Naive B cell (primary cell): ENCODE measurements at regions not wholly inside any gene's neighbourhood (a gene's known extent, or its start where the extent isn't known, plus 50 kb on each side); places are given as distances from the start of the nearest gene placed in this dataset.

Experiments used
- ATAC-seq, 2 donors: fragments of 150-1000 bp; cut with Tn5 transposase; 2 replicates each; pipeline ENCODE4 v1.10.0; 2021; ENCODE audit warnings: low read depth in 2 of 2, mild to moderate bottlenecking in 2 of 2, moderate library complexity in 2 of 2
- DNase-seq: peaks from one replicate; pipeline ENCODE4 v3.0.0; 2022
- H3K27ac Mint-ChIP-seq, 6 donors: one replicate each; pipeline ENCODE4 v1.8.0; 2020 to 2022; ENCODE audit warnings: mild to moderate bottlenecking in 6 of 6, mixed read lengths in 6 of 6, moderate library complexity in 5 of 6, inconsistent platforms in 2 of 6
- H3K27me3 Mint-ChIP-seq, 3 donors: one replicate each; pipeline ENCODE4 v1.8.0; 2021 to 2022; ENCODE audit warnings: mixed read lengths in 3 of 3, mild to moderate bottlenecking in 1 of 3
- H3K36me3 Mint-ChIP-seq, 2 donors: one replicate each; pipeline ENCODE4 v1.8.0; 2020 to 2022; ENCODE audit warnings: mixed read lengths in 2 of 2, inconsistent platforms in 1 of 2, mild to moderate bottlenecking in 1 of 2
- H3K4me1 Mint-ChIP-seq, 3 donors: one replicate each; pipeline ENCODE4 v1.8.0; 2020 to 2022; ENCODE audit warnings: mixed read lengths in 3 of 3, inconsistent platforms in 1 of 3, mild to moderate bottlenecking in 1 of 3, moderate library complexity in 1 of 3
- H3K4me3 Mint-ChIP-seq, 8 donors: one replicate each; pipeline ENCODE4 v1.8.0; 2020 to 2022; ENCODE audit warnings: mild to moderate bottlenecking in 8 of 8, mixed read lengths in 8 of 8, moderate library complexity in 8 of 8, inconsistent platforms in 2 of 8
- H3K9me3 Mint-ChIP-seq, 7 donors: one replicate each; pipeline ENCODE4 v1.8.0; 2020 to 2022; ENCODE audit warnings: mixed read lengths in 7 of 7, mild to moderate bottlenecking in 5 of 7, inconsistent platforms in 2 of 7, moderate library complexity in 1 of 7

- no peak overlapping the region for H3K27ac Mint-ChIP-seq
- DNase-seq = no peak
Measured at GRCh38 chr2:234326694-234327093, 170.2 kb downstream of the ARL4C start.

GRCh38 chr2:234324116-234324515, 172.8 kb downstream of the ARL4C start:
- Mint-ChIP-seq H3K36me3 (peaks cover 4 to 5% of the 10 kb centered on the region in 2 donors), H3K27ac (peak overlapping the region in 3 of 6 donors; percentile 14 to 79 (median 31)), H3K4me3 (no peak overlapping the region), H3K9me3 (peaks cover 0 to 10% (median 0%) of the 10 kb centered on the region in 7 donors), H3K4me1 (peaks cover 0 to 12% (median 9%) of the 10 kb centered on the region in 3 donors), H3K27me3 (peaks cover 22 to 42% (median 27%) of the 10 kb centered on the region in 3 donors)
- ATAC-seq = no peak
- DNase-seq = no peak

More at GRCh38 chr2:234326694-234327093, 170.2 kb downstream of the ARL4C start:
- Mint-ChIP-seq H3K4me3 (peak overlapping the region in 1 of 8 donors; percentile 12), H3K27me3 (peaks cover 11 to 24% (median 18%) of the 10 kb centered on the region in 3 donors), H3K36me3 (peaks cover 0 to 4% of the 10 kb centered on the region in 2 donors), H3K9me3 (peaks cover 0 to 10% (median 0%) of the 10 kb centered on the region in 7 donors), H3K4me1 (peaks cover 6 to 12% (median 11%) of the 10 kb centered on the region in 3 donors)
- ATAC-seq = no peak

DNA sequence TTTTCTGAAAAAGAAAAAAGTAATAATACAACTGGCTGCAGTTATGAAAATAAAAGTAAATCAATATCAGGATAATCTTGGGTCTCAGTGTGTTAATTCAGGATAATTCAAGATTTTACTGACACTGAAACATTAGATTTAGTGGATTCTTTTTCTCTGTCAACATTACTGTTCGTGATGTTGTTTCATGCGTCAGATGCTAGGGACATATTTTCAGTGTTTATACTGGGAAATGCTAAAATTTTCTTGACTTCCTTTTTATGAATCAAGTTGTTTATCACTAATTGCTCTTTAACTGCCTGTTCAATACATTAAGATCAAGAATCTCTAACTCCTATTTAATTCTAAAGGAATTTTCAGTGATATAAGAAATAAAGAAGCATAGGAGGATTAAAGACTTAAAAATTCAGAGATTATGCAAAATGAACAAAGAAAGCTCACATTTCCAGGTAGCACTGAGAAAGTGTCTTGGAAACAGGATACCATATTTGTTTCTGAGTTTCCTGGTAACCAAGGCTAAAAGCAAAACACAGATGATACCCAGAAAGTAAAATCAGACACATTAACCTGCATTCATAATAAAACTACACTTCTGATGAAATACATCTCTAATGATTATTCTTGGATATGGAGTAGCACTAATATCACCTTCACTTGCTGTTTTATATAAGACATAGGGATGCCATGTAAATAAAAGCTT, 174.0 kb downstream of the ARL4C start:
- ATAC-seq (no peak), DNase-seq (no peak)
- Mint-ChIP-seq H3K27me3 (peaks cover 22 to 41% (median 28%) of the 10 kb centered on the region in 3 donors), H3K27ac (no peak overlapping the region), H3K36me3 (peaks cover 4 to 5% of the 10 kb centered on the region in 2 donors), H3K4me3 (no peak overlapping the region), H3K9me3 (peaks cover 0 to 10% (median 0%) of the 10 kb centered on the region in 7 donors), H3K4me1 (peaks cover 7 to 15% (median 12%) of the 10 kb centered on the region in 3 donors)

DNA sequence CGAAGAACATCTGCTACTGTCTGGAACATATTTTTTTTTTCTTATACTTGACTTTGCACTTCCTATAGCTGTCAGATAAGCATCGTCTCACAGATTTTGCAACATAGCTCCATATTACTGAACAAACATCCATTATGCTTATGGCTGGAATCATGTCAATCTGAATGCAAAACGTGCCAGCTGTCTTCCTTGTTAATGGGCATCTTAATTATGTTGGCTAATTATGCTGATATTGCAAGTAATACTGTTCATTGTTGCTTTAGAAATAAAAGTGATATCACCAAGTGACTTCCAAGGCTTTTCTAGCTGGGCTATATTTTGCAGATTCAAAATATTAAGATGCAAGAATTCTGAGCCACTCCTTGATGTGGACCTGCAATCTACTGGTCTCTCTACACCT, 176.8 kb downstream of the ARL4C start:
- Mint-ChIP-seq H3K27ac (peak overlapping the region in 2 of 6 donors; percentile 0 to 26), H3K4me3 (peak overlapping the region in 1 of 8 donors; percentile 67), H3K27me3 (peaks cover 15 to 38% (median 33%) of the 10 kb centered on the region in 3 donors), H3K9me3 (peaks cover 0 to 5% (median 1%) of the 10 kb centered on the region in 7 donors), H3K36me3 (peaks cover 0 to 5% of the 10 kb centered on the region in 2 donors), H3K4me1 (peaks cover 12 to 23% (median 15%) of the 10 kb centered on the region in 3 donors)
- ATAC-seq (no peak), DNase-seq (no peak)

- H3K4me3 Mint-ChIP-seq = no peak overlapping the region
- ATAC-seq (no peak), DNase-seq (no peak)
- peaks cover 12 to 23% (median 15%) of the 10 kb centered on the region in 3 donors for H3K4me1 Mint-ChIP-seq
- H3K27ac Mint-ChIP-seq = no peak overlapping the region
- H3K36me3 Mint-ChIP-seq = peaks cover 0 to 5% of the 10 kb centered on the region in 2 donors
- H3K27me3 Mint-ChIP-seq = peaks cover 14 to 38% (median 31%) of the 10 kb centered on the region in 3 donors
- H3K9me3 Mint-ChIP-seq = peaks cover 0 to 2% (median 0%) of the 10 kb centered on the region in 7 donors
Measured at GRCh38 chr2:234318361-234318760, 178.5 kb downstream of the ARL4C start.

DNA sequence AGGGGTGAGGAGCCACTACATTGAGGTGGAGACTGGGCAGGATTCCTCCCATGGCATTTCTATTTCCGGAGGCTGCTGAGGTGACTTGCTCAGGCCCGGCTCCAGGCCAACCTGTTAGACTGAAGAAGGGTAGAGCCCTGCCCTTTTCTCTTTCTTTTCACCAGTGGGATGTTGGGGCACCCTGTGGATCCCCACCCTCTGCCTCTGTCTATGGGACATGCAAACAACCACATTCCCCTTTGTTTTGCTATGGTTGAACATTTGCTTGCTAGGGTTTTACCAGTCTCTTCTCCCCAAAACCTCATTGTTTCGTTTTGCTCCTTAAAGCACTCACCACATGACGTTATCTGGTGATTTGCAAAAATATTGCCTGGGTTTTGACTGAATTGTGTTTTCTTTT, 183.3 kb downstream of the ARL4C start:
- Mint-ChIP-seq H3K36me3 (no peaks in the 10 kb centered on the region), H3K9me3 (peaks cover 0 to 2% (median 0%) of the 10 kb centered on the region in 7 donors), H3K4me3 (no peak overlapping the region), H3K27ac (no peak overlapping the region), H3K27me3 (peaks cover 10 to 27% (median 25%) of the 10 kb centered on the region in 3 donors), H3K4me1 (peaks cover 17 to 35% (median 26%) of the 10 kb centered on the region in 3 donors)
- ATAC-seq = no peak
- DNase-seq = no peak

- ATAC-seq (no peak), DNase-seq (no peak)
- Mint-ChIP-seq H3K27me3 (peaks cover 22 to 38% (median 35%) of the 10 kb centered on the region in 3 donors), H3K27ac (peak overlapping the region in 4 of 6 donors; percentile 65 to 90 (median 79)), H3K36me3 (no peaks in the 10 kb centered on the region), H3K9me3 (peaks cover 0 to 4% (median 0%) of the 10 kb centered on the region in 7 donors), H3K4me1 (peaks cover 15 to 31% (median 30%) of the 10 kb centered on the region in 3 donors), H3K4me3 (peak overlapping the region in 1 of 8 donors; percentile 35)
Measured at GRCh38 chr2:234310166-234310565, 186.7 kb downstream of the ARL4C start.

GRCh38 chr2:234309431-234309830, 187.4 kb downstream of the ARL4C start:
- ATAC-seq = no peak
- peak overlapping the region in 5 of 8 donors; percentile 35 to 78 (median 57) for H3K4me3 Mint-ChIP-seq
- H3K27ac Mint-ChIP-seq = peak overlapping the region; percentile 20 to 97 (median 79)
- peaks cover 15 to 31% (median 30%) of the 10 kb centered on the region in 3 donors for H3K4me1 Mint-ChIP-seq
- peaks cover 24 to 42% (median 41%) of the 10 kb centered on the region in 3 donors for H3K27me3 Mint-ChIP-seq
- no peak for DNase-seq
- no peaks in the 10 kb centered on the region for H3K36me3 Mint-ChIP-seq
- H3K9me3 Mint-ChIP-seq = peaks cover 0 to 4% (median 0%) of the 10 kb centered on the region in 7 donors

DNA sequence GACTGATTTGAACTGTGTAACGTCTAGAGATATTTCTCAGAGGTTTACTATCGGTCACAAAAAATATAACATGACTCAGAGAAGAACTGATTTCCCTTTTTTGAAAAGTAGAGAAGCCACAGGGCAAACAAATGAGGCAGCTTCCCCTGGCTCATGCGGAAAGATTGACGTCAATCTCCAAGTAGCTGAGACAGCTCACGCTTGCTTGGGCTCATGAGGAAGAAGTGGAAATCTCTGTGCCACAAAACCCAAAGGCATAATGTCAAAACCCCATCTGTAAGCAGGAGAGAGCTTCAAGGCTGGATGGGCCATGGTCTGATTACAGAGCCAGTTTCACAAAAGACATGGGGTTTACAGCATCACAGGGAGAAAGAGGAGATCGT, 188.1 kb downstream of the ARL4C start:
- peaks cover 15 to 31% (median 30%) of the 10 kb centered on the region in 3 donors for H3K4me1 Mint-ChIP-seq
- H3K9me3 Mint-ChIP-seq = peaks cover 0 to 4% (median 0%) of the 10 kb centered on the region in 7 donors
- H3K36me3 Mint-ChIP-seq = no peaks in the 10 kb centered on the region
- peak overlapping the region; percentile 20 to 97 (median 79) for H3K27ac Mint-ChIP-seq
- DNase-seq (peak; percentile 86), ATAC-seq (peak; percentile 93 to 95)
- H3K27me3 Mint-ChIP-seq = peaks cover 21 to 46% (median 39%) of the 10 kb centered on the region in 3 donors
- peak overlapping the region in 6 of 8 donors; percentile 2 to 78 (median 53) for H3K4me3 Mint-ChIP-seq

DNA sequence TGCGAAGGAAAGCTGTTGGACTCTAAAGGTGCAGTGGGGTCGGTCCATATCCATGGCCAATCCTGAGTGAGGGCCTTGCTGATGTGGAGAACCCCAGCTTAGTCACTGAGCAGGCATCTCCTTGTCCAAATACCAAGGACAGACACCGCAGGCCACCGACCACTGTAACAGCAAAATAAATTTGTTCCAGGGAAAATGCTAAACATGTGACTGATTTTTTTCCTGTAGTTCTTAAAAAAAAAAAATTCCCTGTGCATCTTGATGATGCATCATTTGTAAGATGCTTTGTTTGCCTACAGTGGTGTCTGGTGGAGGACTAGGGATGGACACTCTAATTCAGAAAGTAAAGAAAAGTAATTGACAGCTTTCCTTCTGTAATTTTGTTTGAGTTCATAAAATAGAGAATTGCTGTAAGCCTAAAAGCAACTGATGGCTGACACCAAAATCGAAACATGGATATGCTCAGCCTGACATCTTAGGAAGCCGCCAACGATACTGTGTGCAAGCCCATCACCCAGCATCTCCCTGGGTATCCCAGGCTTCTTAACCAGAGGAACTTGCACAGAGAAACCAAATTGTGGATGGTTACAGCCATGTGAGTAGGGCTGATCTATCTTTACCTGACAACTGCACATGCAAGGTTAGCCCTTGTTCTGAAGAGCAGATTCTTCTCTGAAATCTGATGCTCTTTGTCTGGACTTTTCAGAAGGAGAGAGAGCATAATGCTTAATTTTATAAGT, 188.6 kb downstream of the ARL4C start:
- peaks cover 0 to 4% (median 0%) of the 10 kb centered on the region in 7 donors for H3K9me3 Mint-ChIP-seq
- H3K4me3 Mint-ChIP-seq = peak overlapping the region in 5 of 8 donors; percentile 2 to 78 (median 35)
- H3K36me3 Mint-ChIP-seq = no peaks in the 10 kb centered on the region
- no peak for ATAC-seq
- peaks cover 15 to 31% (median 30%) of the 10 kb centered on the region in 3 donors for H3K4me1 Mint-ChIP-seq
- H3K27ac Mint-ChIP-seq = peak overlapping the region in 5 of 6 donors; percentile 65 to 97 (median 85)
- H3K27me3 Mint-ChIP-seq = peaks cover 21 to 43% (median 33%) of the 10 kb centered on the region in 3 donors
- DNase-seq = no peak

- H3K9me3 Mint-ChIP-seq = peaks cover 0 to 4% (median 0%) of the 10 kb centered on the region in 7 donors
- DNase-seq = no peak
- H3K4me3 Mint-ChIP-seq = no peak overlapping the region
- ATAC-seq = no peak
- peak overlapping the region in 4 of 6 donors; percentile 49 to 76 (median 61) for H3K27ac Mint-ChIP-seq
- H3K27me3 Mint-ChIP-seq = peaks cover 26 to 48% (median 37%) of the 10 kb centered on the region in 3 donors
- peaks cover 18 to 35% (median 31%) of the 10 kb centered on the region in 3 donors for H3K4me1 Mint-ChIP-seq
- no peaks in the 10 kb centered on the region for H3K36me3 Mint-ChIP-seq
Measured at GRCh38 chr2:234307322-234307961, 189.4 kb downstream of the ARL4C start.

GRCh38 chr2:234306426-234307173, 190.3 kb downstream of the ARL4C start:
- no peak for DNase-seq
- no peak for ATAC-seq
- Mint-ChIP-seq H3K4me3 (peak overlapping the region in 1 of 8 donors; percentile 6), H3K27ac (peak overlapping the region in 3 of 6 donors; percentile 16 to 67 (median 26)), H3K9me3 (peaks cover 0 to 4% (median 0%) of the 10 kb centered on the region in 7 donors), H3K4me1 (peaks cover 19 to 35% (median 31%) of the 10 kb centered on the region in 3 donors), H3K36me3 (no peaks in the 10 kb centered on the region), H3K27me3 (peaks cover 28 to 57% (median 45%) of the 10 kb centered on the region in 3 donors)
